HepG2 (cell line): ENCODE measurements at regions not wholly inside any gene's neighbourhood (a gene's known extent, or its start where the extent isn't known, plus 50 kb on each side); places are given as distances from the start of the nearest gene placed in this dataset.

Source experiments
- ATAC-seq: fragments of 200-7000 bp; cut with Tn5 transposase; 3 replicates; pipeline ENCODE4 v1.9.1; 2020; ENCODE audit warnings: mild to moderate bottlenecking, moderate library complexity
- BruUV-seq: library from RNA; stranded (reverse); fragments of 400-500 nt; replicated peaks from 2 replicates; lab custom pipeline; 2021; lab: Mats Ljungman, UMichigan
- CTCF ChIA-PET: fragments of 300-600 bp; formaldehyde crosslinking; extraction: SDS; loops from one replicate; lab custom pipeline; 2021; ENCODE audit warnings: low total read pairs, inconsistent platforms, low intra/inter-chr PET ratio; lab: Yijun Ruan, JAX
- POLR2A ChIA-PET: fragments of 350-600 bp; sonication (Branson Sonifier 250); formaldehyde crosslinking; loops from one replicate; lab custom pipeline; 2020; ENCODE audit warnings: antibody characterized with exemption, inconsistent platforms; lab: Yijun Ruan, JAX
- DNase-seq: peaks from one replicate; pipeline ENCODE4 v3.0.0-alpha.2; 2015; ENCODE audit warnings: low spot score
- FAIRE-seq: peaks from 3 replicates; lab custom pipeline; 2011; peaks lifted over from hg19 to GRCh38; lab: Jason Lieb, UNC
- H2AFZ ChIP-seq: one replicate; pipeline ENCODE4 v1.6.1; 2011; ENCODE audit warnings: low read length, inconsistent platforms
- H3K27ac ChIP-seq: fragments of 300-600 bp; 3 replicates; pipeline ENCODE4 v1.8.0; 2011; ENCODE audit warnings: mixed run types, mild to moderate bottlenecking, mixed read lengths, low read length, inconsistent platforms; ENCODE audit not compliant: insufficient read depth; ENCODE audit errors: extremely low read length
- H3K27me3 ChIP-seq, 2 experiments: fragments of 200-600 bp in 1 of 2; 2 replicates in 1 of 2; 3 replicates in 1 of 2; pipeline versions ENCODE4 v1.6.0 to v1.8.0; 2011; ENCODE audit warnings: low read length in 2 of 2, mild to moderate bottlenecking in 2 of 2, moderate library complexity in 2 of 2, inconsistent platforms in 1 of 2; ENCODE audit not compliant: insufficient read depth in 2 of 2, control insufficient read depth in 1 of 2
- H3K36me3 ChIP-seq, 2 experiments: fragments of 200-600 bp in 1 of 2; replicated peaks in 1 of 2; 2 replicates in 1 of 2; 3 replicates in 1 of 2; pipeline versions ENCODE4 v1.5.1 to v1.8.0; 2011; ENCODE audit warnings: low read length in 2 of 2, inconsistent platforms in 1 of 2; ENCODE audit not compliant: insufficient read depth in 2 of 2, control insufficient read depth in 1 of 2
- H3K4me1 ChIP-seq: 2 replicates; pipeline ENCODE4 v1.5.1; 2012; ENCODE audit warnings: low read length, inconsistent platforms; ENCODE audit not compliant: insufficient read depth
- H3K4me2 ChIP-seq: 2 replicates; pipeline ENCODE4 v1.6.0; 2011; ENCODE audit warnings: low read depth, low read length, inconsistent platforms
- H3K4me3 ChIP-seq, 3 experiments: fragments of 200-600 bp in 1 of 3; sonication (generic), shearing (Covaris generic) in 1 of 3; replicated peaks in 1 of 3; 2 replicates each; pipeline ENCODE4 v1.5.1; 2011 to 2016; ENCODE audit warnings: low read length in 3 of 3, inconsistent platforms in 2 of 3, low read depth in 2 of 3, mild to moderate bottlenecking in 2 of 3, control low read depth in 1 of 3, mixed read lengths in 1 of 3; ENCODE audit not compliant: insufficient read depth in 1 of 3
- H3K79me2 ChIP-seq: one replicate; pipeline ENCODE4 v1.6.1; 2011; ENCODE audit warnings: low read length, inconsistent platforms; ENCODE audit not compliant: insufficient read depth
- H3K9ac ChIP-seq: 2 replicates; pipeline ENCODE4 v1.6.0; 2011; ENCODE audit warnings: mild to moderate bottlenecking, low read depth, low read length, inconsistent platforms; ENCODE audit not compliant: insufficient read depth
- H3K9me3 ChIP-seq: 2 replicates; pipeline ENCODE4 v1.5.1; 2012; ENCODE audit warnings: mild to moderate bottlenecking, low read length
- H4K20me1 ChIP-seq: 2 replicates; pipeline ENCODE4 v1.6.0; 2011; ENCODE audit warnings: inconsistent platforms, mild to moderate bottlenecking, low read length, moderate library complexity; ENCODE audit not compliant: insufficient read depth
- FIP1L1 ChIP-seq: fragments of 200-400 bp; formaldehyde crosslinking; IDR thresholded peaks from 2 replicates; pipeline ENCODE4 v1.6.1; 2018; ENCODE audit warnings: low read depth, mild to moderate bottlenecking, low read length, moderate library complexity, borderline replicate concordance; ENCODE audit not compliant: insufficient read depth
- FOSL2 ChIP-seq: sonication (generic); formaldehyde crosslinking; IDR thresholded peaks from 2 replicates; pipeline ENCODE4 v1.4.0; 2020; ENCODE audit warnings: missing genetic modification reagents
- HNRNPUL1 ChIP-seq: fragments of 200-400 bp; formaldehyde crosslinking; IDR thresholded peaks from 2 replicates; pipeline ENCODE4 v1.6.1; 2017; ENCODE audit warnings: low read depth, mild to moderate bottlenecking, low read length, moderate library complexity
- PREB ChIP-seq: sonication (generic); formaldehyde crosslinking; IDR thresholded peaks from 2 replicates; pipeline ENCODE4 v1.4.0; 2020; ENCODE audit warnings: missing genetic modification reagents
- RELA ChIP-seq: sonication (generic); formaldehyde crosslinking; IDR thresholded peaks from 2 replicates; pipeline ENCODE4 v1.4.0; 2020; ENCODE audit warnings: missing genetic modification reagents
- SOX13 ChIP-seq, 3 experiments: fragments of 450-650 bp in 1 of 3; sonication (generic) in 1 of 3; formaldehyde crosslinking in 1 of 3; IDR thresholded peaks in 2 of 3; conservative IDR thresholded peaks in 1 of 3; 2 replicates each; pipeline versions ENCODE4 v1.5.0 to v1.6.1; 2016 to 2020; ENCODE audit warnings: antibody characterized with exemption in 1 of 3, mild to moderate bottlenecking in 1 of 3, missing compliant biosample characterization in 1 of 3, missing genetic modification reagents in 1 of 3, moderate library complexity in 1 of 3
- SRSF1 ChIP-seq: fragments of 200-400 bp; formaldehyde crosslinking; optimal IDR thresholded peaks from 2 replicates; pipeline ENCODE3; 2017; ENCODE audit warnings: mild to moderate bottlenecking, low read depth, low read length, moderate library complexity
- U2AF2 ChIP-seq: fragments of 200-400 bp; formaldehyde crosslinking; IDR thresholded peaks from 2 replicates; pipeline ENCODE4 v1.6.1; 2017; ENCODE audit warnings: low read depth, mild to moderate bottlenecking, low read length
- ZBTB20 ChIP-seq: sonication (generic); formaldehyde crosslinking; IDR thresholded peaks from 2 replicates; pipeline ENCODE4 v1.8.1; 2023; ENCODE audit warnings: missing genetic modification reagents, low read depth, mild to moderate bottlenecking, borderline replicate concordance
- ZNF710 ChIP-seq: sonication (generic); formaldehyde crosslinking; IDR thresholded peaks from 2 replicates; pipeline ENCODE4 v1.5.0; 2020; ENCODE audit warnings: mild to moderate bottlenecking, missing genetic modification reagents, borderline replicate concordance
- ZNF878 ChIP-seq: sonication (generic); formaldehyde crosslinking; IDR thresholded peaks from 2 replicates; pipeline ENCODE4 v1.8.1; 2023; ENCODE audit warnings: mild to moderate bottlenecking, missing genetic modification reagents, moderate library complexity
- WGBS: methylation state at CpG from one replicate; pipeline ENCODE4 v1.1.6; 2017; ENCODE audit warnings: low lambda C conversion rate; 5-methylcytosine and 5-hydroxymethylcytosine counted together
- in situ Hi-C: cut with HindIII; loops from 2 replicates; pipeline ENCODE4 v1.10.0; 2017; ENCODE audit warnings: low pct_unique_long_range_greater_than_20kb; ENCODE audit not compliant: extremely low pct_ligation_motif_present
- intact Hi-C: fragments of 100-400 bp; cut with micrococcal nuclease; formaldehyde crosslinking; loops from one replicate; pipeline ENCODE4 v1.10.0; 2022; ENCODE audit not compliant: unreplicated experiment

DNA sequence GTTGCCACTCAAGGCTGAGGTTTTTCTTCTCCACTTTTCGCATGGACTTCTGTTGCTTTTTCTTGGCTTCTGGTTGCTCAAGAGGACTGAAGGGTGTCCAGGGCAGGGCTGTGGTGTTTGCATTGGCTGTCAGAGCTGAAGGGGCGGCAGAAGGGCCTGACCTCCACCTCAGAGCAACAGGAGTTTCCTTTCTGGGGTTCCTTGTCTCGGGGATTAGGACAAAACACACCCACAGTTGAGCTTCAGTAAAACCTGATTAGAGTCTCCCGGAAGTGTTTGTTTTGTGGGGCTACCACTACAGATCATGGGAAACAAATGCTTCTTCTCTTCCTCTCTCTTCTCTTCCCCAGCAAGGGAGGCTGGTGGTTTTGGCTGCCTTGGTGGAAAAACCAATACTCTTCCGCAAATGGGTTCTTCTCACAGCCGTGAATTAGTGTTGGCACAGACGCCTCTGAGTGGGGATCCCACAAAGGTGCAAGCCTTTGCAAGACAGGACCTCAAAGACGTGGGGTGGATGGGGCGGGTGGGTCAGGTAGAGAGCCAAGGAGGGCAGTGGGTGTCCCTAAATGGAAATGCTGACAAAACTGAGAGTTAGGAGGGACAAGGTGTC lies 317.7 kb upstream of the TBX3 start:
- H3K9me3 ChIP-seq = no peaks in the 10 kb centered on the region
- no peak for FAIRE-seq
- ChIA-PET POLR2A (no interaction called here), CTCF (no interaction called here)
- intact Hi-C loops (no loop called here), in situ Hi-C loops (no loop called here)
- no peak overlapping the region for H3K4me3 ChIP-seq
- H4K20me1 ChIP-seq = no peaks in the 10 kb centered on the region
- peaks cover 0 to 18% of the 10 kb centered on the region in 2 experiments; a peak in 2 of 5 replicates for H3K27me3 ChIP-seq
- no peaks in the 10 kb centered on the region for H3K36me3 ChIP-seq
- no peak for DNase-seq
- H3K9ac ChIP-seq = no peak overlapping the region
- no peak overlapping the region for H3K27ac ChIP-seq
- H2AFZ ChIP-seq = no peak overlapping the region
- H3K79me2 ChIP-seq = no peaks in the 10 kb centered on the region
- no peak for ATAC-seq
- no peak for TF ChIP-seq RELA (CRISPR knock-in tag)
- TF ChIP-seq HNRNPUL1 = no peak
- TF ChIP-seq PREB = no peak
- TF ChIP-seq ZNF710 (CRISPR knock-in tag) = no peak
- no TSS peak for BruUV-seq
- no peak overlapping the region for H3K4me2 ChIP-seq
- no peaks in the 10 kb centered on the region for H3K4me1 ChIP-seq
- WGBS = 41% methylated on average over 9 of the region's 9 CpGs

- intact Hi-C loops (no loop called here), in situ Hi-C loops (no loop called here)
- no peaks in the 10 kb centered on the region for H4K20me1 ChIP-seq
- H3K79me2 ChIP-seq = no peaks in the 10 kb centered on the region
- no peak overlapping the region for H2AFZ ChIP-seq
- peaks cover 0 to 12% of the 10 kb centered on the region in 2 experiments; a peak in 2 of 5 replicates for H3K27me3 ChIP-seq
- WGBS = 28% methylated on average over 4 of the region's 4 CpGs
- no peak for FAIRE-seq
- no peaks in the 10 kb centered on the region for H3K36me3 ChIP-seq
- no peak overlapping the region for H3K27ac ChIP-seq
- no peak overlapping the region for H3K4me3 ChIP-seq
- TF ChIP-seq SOX13 (IDR thresholded peaks at IDR 0.05) (no peak), SOX13 (CRISPR knock-in tag; conservative IDR thresholded peaks at IDR 0.05 in 1 of 2, IDR thresholded peaks at IDR 0.05 in 1 of 2) (0 out of 4 replicates have a peak, but pooled peaks of 1 of the 2 experiments have one; percentile 15), ZNF878 (CRISPR knock-in tag) (no peak), ZBTB20 (CRISPR knock-in tag) (no peak), FOSL2 (CRISPR knock-in tag) (peak; percentile 48; the same call in 1 of the 2 replicates), FIP1L1 (no peak), SRSF1 (no peak), U2AF2 (no peak)
- TF ChIP-seq, all 625 proteins: peak for 2
- CTCF ChIA-PET = no interaction called here
- POLR2A ChIA-PET = no interaction called here
- ATAC-seq (no peak), DNase-seq (peak; percentile 52)
- no peaks in the 10 kb centered on the region for H3K4me1 ChIP-seq
- peaks cover 10% of the 10 kb centered on the region; the same call in 1 of the 2 replicates for H3K9me3 ChIP-seq
- H3K9ac ChIP-seq = no peak overlapping the region
- BruUV-seq = no TSS peak
- no peak overlapping the region for H3K4me2 ChIP-seq
Measured at GRCh38 chr12:115000038-115000437, 316.1 kb upstream of the TBX3 start.
